Coronary artery (tissue), 2 donors: ENCODE measurements at regions not wholly inside any gene's neighbourhood (a gene's known extent, or its start where the extent isn't known, plus 50 kb on each side); places are given as distances from the start of the nearest gene placed in this dataset.

Source experiments
- DNase-seq: peaks from one replicate; pipeline ENCODE4 v3.0.0-alpha.2; 2017; ENCODE audit warnings: low spot score
- H3K27ac ChIP-seq, 2 donors: fragments of 200-600 bp; sonication (generic); one replicate each; pipeline ENCODE4 v1.5.1; 2016 to 2019
- H3K4me3 ChIP-seq: fragments of 200-600 bp; sonication (generic); 2 replicates; pipeline ENCODE4 v1.5.1; 2016; ENCODE audit warnings: mild to moderate bottlenecking, moderate library complexity
- CTCF ChIP-seq: fragments of 200-600 bp; sonication (generic); IDR thresholded peaks from one replicate; pipeline ENCODE4 v1.5.1; 2019; ENCODE audit warnings: antibody characterized with exemption

- no peak for TF ChIP-seq CTCF
- no peak overlapping the region for H3K27ac ChIP-seq
- DNase-seq, result no peak
- no peak overlapping the region for H3K4me3 ChIP-seq
These were observed 107.9 kb upstream of the EPB41L3 start for GRCh38 chr18:5651736-5652135.

DNA sequence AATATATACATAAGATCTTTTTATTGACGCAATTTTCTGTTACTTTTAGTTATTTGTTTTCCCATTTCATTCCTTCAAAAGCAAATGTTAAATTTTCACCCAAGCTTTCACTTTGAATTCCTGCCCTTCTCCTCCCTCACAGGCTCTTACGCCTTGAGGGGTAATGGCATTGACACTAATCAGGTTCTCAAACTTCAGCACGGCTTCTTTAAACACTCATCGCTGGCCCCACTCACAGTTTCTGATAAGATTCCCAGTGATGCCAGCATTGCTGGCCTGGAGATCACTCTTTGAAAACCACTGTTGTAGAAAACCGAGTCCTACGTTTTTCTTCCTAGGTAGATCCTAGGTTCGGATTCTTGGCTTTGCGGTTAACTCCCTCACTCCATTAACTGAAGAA, 105.6 kb upstream of the EPB41L3 start:
- no peak for DNase-seq
- Histone ChIP-seq H3K27ac (no peak overlapping the region), H3K4me3 (no peak overlapping the region)
- no peak for TF ChIP-seq CTCF

GRCh38 chr18:5646739-5647138, 102.9 kb upstream of the EPB41L3 start:
- DNase-seq, result no peak
- H3K4me3 ChIP-seq, result no peak overlapping the region
- TF ChIP-seq CTCF, result no peak
- H3K27ac ChIP-seq, result no peak overlapping the region

DNA sequence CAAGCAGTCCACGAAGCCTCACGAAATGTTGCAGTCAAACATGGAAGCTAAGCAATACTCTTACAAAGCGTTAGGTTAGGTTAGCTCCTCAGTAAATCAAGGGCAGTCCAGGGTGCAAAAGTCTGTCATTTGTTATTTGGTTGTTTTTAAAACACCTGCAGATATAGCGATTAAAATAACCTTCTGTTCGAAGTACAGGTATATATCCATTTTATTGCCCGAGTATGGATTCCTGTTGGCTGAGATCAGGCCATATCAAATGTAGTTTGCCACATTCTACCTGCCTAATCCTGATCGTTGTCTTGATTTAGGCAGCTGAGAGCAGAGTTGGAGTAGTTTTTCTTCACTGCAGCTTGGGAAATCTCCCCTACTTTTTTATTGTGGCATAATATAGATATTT, 99.5 kb upstream of the EPB41L3 start:
- no peak for DNase-seq
- no peak for TF ChIP-seq CTCF
- no peak overlapping the region for H3K4me3 ChIP-seq
- H3K27ac ChIP-seq, result no peak overlapping the region

- Histone ChIP-seq H3K27ac (no peak overlapping the region), H3K4me3 (no peak overlapping the region)
- no peak for TF ChIP-seq CTCF
- no peak for DNase-seq
These were observed 97.1 kb upstream of the EPB41L3 start for GRCh38 chr18:5640939-5641338.

- no peak overlapping the region for H3K27ac ChIP-seq
- TF ChIP-seq CTCF, result no peak
- DNase-seq, result no peak
These were observed 95.3 kb upstream of the EPB41L3 start for GRCh38 chr18:5639131-5639530.

DNA sequence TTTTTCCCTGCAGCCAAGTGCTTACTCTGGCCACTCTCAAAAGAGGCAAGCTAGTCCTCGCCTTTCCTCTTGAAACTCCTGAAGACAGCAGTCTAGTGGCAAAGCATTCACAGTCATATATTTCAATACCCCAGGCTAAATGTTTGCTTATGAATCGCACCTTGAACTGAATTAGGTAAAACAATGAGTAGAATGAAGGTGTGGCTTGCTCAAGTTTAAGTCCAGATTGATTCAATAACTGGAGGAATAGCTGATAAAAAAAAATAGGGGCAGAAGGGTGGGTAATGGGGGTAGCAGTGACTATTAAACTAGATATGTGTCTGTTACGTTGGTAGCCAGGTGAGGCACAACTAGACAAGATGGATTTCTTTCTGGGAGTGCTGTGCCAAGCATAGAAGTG, 88.2 kb upstream of the EPB41L3 start:
- DNase-seq, result no peak
- TF ChIP-seq CTCF, result no peak
- Histone ChIP-seq H3K27ac (no peak overlapping the region), H3K4me3 (no peak overlapping the region)

More at GRCh38 chr18:5639131-5639530, 95.3 kb upstream of the EPB41L3 start:
- H3K4me3 ChIP-seq, result no peak overlapping the region
